Liver (tissue), 8 donors: ENCODE measurements at regions not wholly inside any gene's neighbourhood (a gene's known extent, or its start where the extent isn't known, plus 50 kb on each side); places are given as distances from the start of the nearest gene placed in this dataset.

Source experiments
- DNase-seq: peaks from one replicate; pipeline ENCODE4 v3.0.0-alpha.2; 2017; ENCODE audit warnings: low spot score
- H3K27ac ChIP-seq, 2 donors: one replicate each; pipeline ENCODE4 v1.7.0; 2013; ENCODE audit warnings: inconsistent platforms in 2 of 2, low read length in 2 of 2, control low read depth in 1 of 2, low read depth in 1 of 2, mild to moderate bottlenecking in 1 of 2
- H3K27me3 ChIP-seq, 4 donors: one replicate each; pipeline versions ENCODE4 v1.6.1 to v1.7.0; 2013; ENCODE audit warnings: low read length in 3 of 4, inconsistent platforms in 1 of 4, mild to moderate bottlenecking in 1 of 4, moderate library complexity in 1 of 4; ENCODE audit not compliant: control insufficient read depth in 4 of 4, insufficient read depth in 4 of 4
- H3K36me3 ChIP-seq, 4 donors: one replicate each; pipeline versions ENCODE4 v1.6.1 to v1.7.0; 2013; ENCODE audit warnings: low read length in 3 of 4, mild to moderate bottlenecking in 3 of 4, low read depth in 1 of 4, moderate library complexity in 1 of 4; ENCODE audit not compliant: control insufficient read depth in 4 of 4, insufficient read depth in 3 of 4
- H3K4me1 ChIP-seq, 4 donors: one replicate each; pipeline versions ENCODE4 v1.6.1 to v1.7.0; 2013; ENCODE audit warnings: low read length in 3 of 4, mild to moderate bottlenecking in 3 of 4, moderate library complexity in 1 of 4; ENCODE audit not compliant: control insufficient read depth in 4 of 4, insufficient read depth in 4 of 4
- H3K4me3 ChIP-seq, 3 donors: one replicate each; pipeline versions ENCODE4 v1.6.1 to v1.7.0; 2013; ENCODE audit warnings: low read length in 3 of 3, control low read depth in 1 of 3, low read depth in 1 of 3, mild to moderate bottlenecking in 1 of 3
- H3K9ac ChIP-seq, 2 donors: one replicate each; pipeline ENCODE4 v1.7.0; 2013; ENCODE audit warnings: low read length in 2 of 2, mild to moderate bottlenecking in 2 of 2, moderate library complexity in 2 of 2, control low read depth in 1 of 2, low read depth in 1 of 2
- H3K9me3 ChIP-seq, 4 donors: one replicate each; pipeline versions ENCODE4 v1.6.1 to v1.7.0; 2013; ENCODE audit warnings: low read length in 3 of 4; ENCODE audit not compliant: control insufficient read depth in 4 of 4
- EGR1 ChIP-seq, 2 donors: IDR thresholded peaks; 2 replicates each; pipeline ENCODE4 v1.6.1; 2016 to 2018; ENCODE audit warnings: antibody characterized with exemption in 2 of 2, low read depth in 2 of 2
- FOXA2 ChIP-seq: IDR thresholded peaks from 2 replicates; pipeline ENCODE4 v1.6.1; 2016; ENCODE audit warnings: antibody characterized with exemption
- GABPA ChIP-seq, 2 donors: IDR thresholded peaks in 1 of 2; conservative IDR thresholded peaks in 1 of 2; 2 replicates each; pipeline ENCODE4 v1.6.1; 2016; ENCODE audit warnings: antibody characterized with exemption in 2 of 2, mild to moderate bottlenecking in 1 of 2, moderate library complexity in 1 of 2
- HNF4A ChIP-seq, 2 donors: conservative IDR thresholded peaks; 2 replicates each; pipeline ENCODE4 v1.6.1; 2016; ENCODE audit warnings: antibody characterized with exemption in 2 of 2, mild to moderate bottlenecking in 2 of 2
- HNF4G ChIP-seq: IDR thresholded peaks from 2 replicates; pipeline ENCODE4 v1.6.1; 2016; ENCODE audit warnings: antibody characterized with exemption
- JUND ChIP-seq, 2 donors: IDR thresholded peaks; 2 replicates each; pipeline ENCODE4 v1.6.1; 2016; ENCODE audit warnings: antibody characterized with exemption in 2 of 2
- NR2F2 ChIP-seq: IDR thresholded peaks from 2 replicates; pipeline ENCODE4 v1.6.1; 2016; ENCODE audit warnings: antibody characterized with exemption
- RAD21 ChIP-seq, 2 donors: IDR thresholded peaks; 2 replicates each; pipeline ENCODE4 v1.6.1; 2016; ENCODE audit warnings: antibody characterized with exemption in 2 of 2, mild to moderate bottlenecking in 2 of 2
- SP1 ChIP-seq: IDR thresholded peaks from 2 replicates; pipeline ENCODE4 v1.6.1; 2018; ENCODE audit warnings: antibody characterized with exemption, mild to moderate bottlenecking
- TAF1 ChIP-seq: conservative IDR thresholded peaks from 2 replicates; pipeline ENCODE4 v1.6.1; 2016; ENCODE audit warnings: antibody characterized with exemption, mild to moderate bottlenecking
- WGBS: extraction: QIAGEN DNeasy Blood & Tissue Kit; methylation state at CpG from one replicate; pipeline ENCODE4 v1.1.7; 2013; 5-methylcytosine and 5-hydroxymethylcytosine counted together
- TF ChIP-seq, protein P1 (sequence below): IDR thresholded peaks from 2 replicates; pipeline ENCODE4 v1.6.1; 2016; ENCODE audit warnings: antibody characterized with exemption
- TF ChIP-seq, protein P2 (sequence below): IDR thresholded peaks from 2 replicates; pipeline ENCODE4 v1.6.1; 2016; ENCODE audit warnings: antibody characterized with exemption
- TF ChIP-seq, protein P3 (sequence below): fragments of 150-350 bp; IDR thresholded peaks from 2 replicates; pipeline ENCODE4 v1.5.1; 2017; ENCODE audit warnings: improper control_type of control experiment, low read depth, low read length; ENCODE audit not compliant: missing input control
- TF ChIP-seq, protein P4 (sequence below): IDR thresholded peaks from 2 replicates; pipeline ENCODE4 v1.6.1; 2016; ENCODE audit warnings: antibody characterized with exemption, mild to moderate bottlenecking
- TF ChIP-seq, protein P5 (sequence below): IDR thresholded peaks from 2 replicates; pipeline ENCODE4 v1.6.1; 2016; ENCODE audit warnings: antibody characterized with exemption
- donor health status: healthy.
- donor health status: healthy.
- donor health status: healthy.
- donor health status: healthy.
- donor health status: healthy.

DNA sequence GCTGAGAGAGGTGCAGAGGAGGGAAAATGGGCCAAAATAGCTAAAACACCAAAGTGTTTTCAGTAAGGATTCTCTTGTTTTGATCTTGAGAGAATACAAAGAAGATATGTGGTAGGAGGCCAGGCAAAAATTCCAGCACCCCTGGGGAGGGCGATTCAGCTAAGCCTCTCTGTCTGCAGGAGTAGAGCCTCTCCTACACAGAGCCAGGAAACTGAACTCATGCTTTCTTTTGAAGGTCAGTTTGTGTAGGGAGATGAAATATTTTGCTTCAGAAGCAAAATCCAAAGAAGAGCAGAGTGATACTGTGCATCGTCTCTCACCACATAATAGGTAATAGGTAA, 565.0 kb downstream of the FGF9 start:
- Histone ChIP-seq H3K9me3 (peaks cover 0 to 3% (median 0%) of the 10 kb centered on the region in 4 donors), H3K4me3 (no peak overlapping the region), H3K27me3 (peaks cover 0 to 12% (median 0%) of the 10 kb centered on the region in 4 donors), H3K4me1 (no peaks in the 10 kb centered on the region), H3K9ac (no peak overlapping the region), H3K27ac (no peak overlapping the region), H3K36me3 (no peaks in the 10 kb centered on the region)
- TF ChIP-seq HNF4G (no peak), TAF1 (no peak), HNF4A (conservative IDR thresholded peaks at IDR 0.05) (no peak), RAD21 (IDR thresholded peaks at IDR 0.05) (no peak), JUND (IDR thresholded peaks at IDR 0.05) (no peak), EGR1 (IDR thresholded peaks at IDR 0.05; ENCODE audit: low read depth in 2 of 2) (no peak), GABPA (IDR thresholded peaks at IDR 0.05 in 1 of 2, conservative IDR thresholded peaks at IDR 0.05 in 1 of 2) (no peak), NR2F2 (no peak), FOXA2 (no peak), SP1 (no peak)
- TF ChIP-seq, protein P1, sequence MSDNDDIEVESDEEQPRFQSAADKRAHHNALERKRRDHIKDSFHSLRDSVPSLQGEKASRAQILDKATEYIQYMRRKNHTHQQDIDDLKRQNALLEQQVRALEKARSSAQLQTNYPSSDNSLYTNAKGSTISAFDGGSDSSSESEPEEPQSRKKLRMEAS = no peak
- TF ChIP-seq, protein P2, sequence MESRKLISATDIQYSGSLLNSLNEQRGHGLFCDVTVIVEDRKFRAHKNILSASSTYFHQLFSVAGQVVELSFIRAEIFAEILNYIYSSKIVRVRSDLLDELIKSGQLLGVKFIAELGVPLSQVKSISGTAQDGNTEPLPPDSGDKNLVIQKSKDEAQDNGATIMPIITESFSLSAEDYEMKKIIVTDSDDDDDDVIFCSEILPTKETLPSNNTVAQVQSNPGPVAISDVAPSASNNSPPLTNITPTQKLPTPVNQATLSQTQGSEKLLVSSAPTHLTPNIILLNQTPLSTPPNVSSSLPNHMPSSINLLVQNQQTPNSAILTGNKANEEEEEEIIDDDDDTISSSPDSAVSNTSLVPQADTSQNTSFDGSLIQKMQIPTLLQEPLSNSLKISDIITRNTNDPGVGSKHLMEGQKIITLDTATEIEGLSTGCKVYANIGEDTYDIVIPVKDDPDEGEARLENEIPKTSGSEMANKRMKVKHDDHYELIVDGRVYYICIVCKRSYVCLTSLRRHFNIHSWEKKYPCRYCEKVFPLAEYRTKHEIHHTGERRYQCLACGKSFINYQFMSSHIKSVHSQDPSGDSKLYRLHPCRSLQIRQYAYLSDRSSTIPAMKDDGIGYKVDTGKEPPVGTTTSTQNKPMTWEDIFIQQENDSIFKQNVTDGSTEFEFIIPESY = no peak
- no peak for DNase-seq
- 61% methylated on average over 2 of the region's 2 CpGs for WGBS

DNA sequence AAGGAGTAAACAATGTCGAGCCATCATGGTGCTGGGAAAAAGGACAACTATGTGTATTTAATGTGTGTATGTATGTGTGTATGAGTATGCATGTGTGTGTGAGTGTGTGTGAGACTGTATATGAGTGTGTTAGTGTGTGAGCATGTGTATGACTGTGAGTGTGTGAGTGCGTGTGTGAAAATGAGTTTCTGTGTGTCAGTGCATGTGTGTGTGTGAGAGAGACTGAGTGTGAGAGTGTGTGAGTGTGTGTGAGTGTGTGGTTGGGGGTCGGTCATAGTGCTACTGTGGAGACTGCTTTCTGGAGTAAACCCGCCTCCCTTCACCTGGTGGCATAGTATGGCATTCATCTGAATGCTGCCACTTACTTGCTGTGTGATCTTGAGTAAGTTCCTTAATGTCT, 567.4 kb downstream of the FGF9 start:
- no peak overlapping the region for H3K9ac ChIP-seq
- peaks cover 0 to 12% (median 0%) of the 10 kb centered on the region in 4 donors for H3K27me3 ChIP-seq
- TF ChIP-seq, protein P3, sequence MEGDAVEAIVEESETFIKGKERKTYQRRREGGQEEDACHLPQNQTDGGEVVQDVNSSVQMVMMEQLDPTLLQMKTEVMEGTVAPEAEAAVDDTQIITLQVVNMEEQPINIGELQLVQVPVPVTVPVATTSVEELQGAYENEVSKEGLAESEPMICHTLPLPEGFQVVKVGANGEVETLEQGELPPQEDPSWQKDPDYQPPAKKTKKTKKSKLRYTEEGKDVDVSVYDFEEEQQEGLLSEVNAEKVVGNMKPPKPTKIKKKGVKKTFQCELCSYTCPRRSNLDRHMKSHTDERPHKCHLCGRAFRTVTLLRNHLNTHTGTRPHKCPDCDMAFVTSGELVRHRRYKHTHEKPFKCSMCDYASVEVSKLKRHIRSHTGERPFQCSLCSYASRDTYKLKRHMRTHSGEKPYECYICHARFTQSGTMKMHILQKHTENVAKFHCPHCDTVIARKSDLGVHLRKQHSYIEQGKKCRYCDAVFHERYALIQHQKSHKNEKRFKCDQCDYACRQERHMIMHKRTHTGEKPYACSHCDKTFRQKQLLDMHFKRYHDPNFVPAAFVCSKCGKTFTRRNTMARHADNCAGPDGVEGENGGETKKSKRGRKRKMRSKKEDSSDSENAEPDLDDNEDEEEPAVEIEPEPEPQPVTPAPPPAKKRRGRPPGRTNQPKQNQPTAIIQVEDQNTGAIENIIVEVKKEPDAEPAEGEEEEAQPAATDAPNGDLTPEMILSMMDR = no peak
- TF ChIP-seq, protein P4, sequence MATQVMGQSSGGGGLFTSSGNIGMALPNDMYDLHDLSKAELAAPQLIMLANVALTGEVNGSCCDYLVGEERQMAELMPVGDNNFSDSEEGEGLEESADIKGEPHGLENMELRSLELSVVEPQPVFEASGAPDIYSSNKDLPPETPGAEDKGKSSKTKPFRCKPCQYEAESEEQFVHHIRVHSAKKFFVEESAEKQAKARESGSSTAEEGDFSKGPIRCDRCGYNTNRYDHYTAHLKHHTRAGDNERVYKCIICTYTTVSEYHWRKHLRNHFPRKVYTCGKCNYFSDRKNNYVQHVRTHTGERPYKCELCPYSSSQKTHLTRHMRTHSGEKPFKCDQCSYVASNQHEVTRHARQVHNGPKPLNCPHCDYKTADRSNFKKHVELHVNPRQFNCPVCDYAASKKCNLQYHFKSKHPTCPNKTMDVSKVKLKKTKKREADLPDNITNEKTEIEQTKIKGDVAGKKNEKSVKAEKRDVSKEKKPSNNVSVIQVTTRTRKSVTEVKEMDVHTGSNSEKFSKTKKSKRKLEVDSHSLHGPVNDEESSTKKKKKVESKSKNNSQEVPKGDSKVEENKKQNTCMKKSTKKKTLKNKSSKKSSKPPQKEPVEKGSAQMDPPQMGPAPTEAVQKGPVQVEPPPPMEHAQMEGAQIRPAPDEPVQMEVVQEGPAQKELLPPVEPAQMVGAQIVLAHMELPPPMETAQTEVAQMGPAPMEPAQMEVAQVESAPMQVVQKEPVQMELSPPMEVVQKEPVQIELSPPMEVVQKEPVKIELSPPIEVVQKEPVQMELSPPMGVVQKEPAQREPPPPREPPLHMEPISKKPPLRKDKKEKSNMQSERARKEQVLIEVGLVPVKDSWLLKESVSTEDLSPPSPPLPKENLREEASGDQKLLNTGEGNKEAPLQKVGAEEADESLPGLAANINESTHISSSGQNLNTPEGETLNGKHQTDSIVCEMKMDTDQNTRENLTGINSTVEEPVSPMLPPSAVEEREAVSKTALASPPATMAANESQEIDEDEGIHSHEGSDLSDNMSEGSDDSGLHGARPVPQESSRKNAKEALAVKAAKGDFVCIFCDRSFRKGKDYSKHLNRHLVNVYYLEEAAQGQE = no peak
- TF ChIP-seq SP1 = no peak
- TF ChIP-seq HNF4A (conservative IDR thresholded peaks at IDR 0.05) = no peak
- TF ChIP-seq RAD21 (IDR thresholded peaks at IDR 0.05) = no peak
- TF ChIP-seq, protein P2 = no peak
- TF ChIP-seq NR2F2 = no peak
- no peak for TF ChIP-seq FOXA2
- TF ChIP-seq, protein P5, sequence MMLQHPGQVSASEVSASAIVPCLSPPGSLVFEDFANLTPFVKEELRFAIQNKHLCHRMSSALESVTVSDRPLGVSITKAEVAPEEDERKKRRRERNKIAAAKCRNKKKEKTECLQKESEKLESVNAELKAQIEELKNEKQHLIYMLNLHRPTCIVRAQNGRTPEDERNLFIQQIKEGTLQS = no peak
- TF ChIP-seq JUND (IDR thresholded peaks at IDR 0.05) = no peak
- no peak for TF ChIP-seq TAF1
- no peak overlapping the region for H3K4me3 ChIP-seq
- no peak for DNase-seq
- H3K36me3 ChIP-seq = no peaks in the 10 kb centered on the region
- 89% methylated on average over 4 of the region's 4 CpGs for WGBS
- no peak overlapping the region for H3K27ac ChIP-seq
- H3K9me3 ChIP-seq = peaks cover 0 to 3% (median 0%) of the 10 kb centered on the region in 4 donors
- H3K4me1 ChIP-seq = no peaks in the 10 kb centered on the region
